ENCODE measurements at regions not wholly inside any gene's neighbourhood (a gene's known extent, or its start where the extent isn't known, plus 50 kb on each side); places are given as distances from the start of the nearest gene placed in this dataset.

DNA sequence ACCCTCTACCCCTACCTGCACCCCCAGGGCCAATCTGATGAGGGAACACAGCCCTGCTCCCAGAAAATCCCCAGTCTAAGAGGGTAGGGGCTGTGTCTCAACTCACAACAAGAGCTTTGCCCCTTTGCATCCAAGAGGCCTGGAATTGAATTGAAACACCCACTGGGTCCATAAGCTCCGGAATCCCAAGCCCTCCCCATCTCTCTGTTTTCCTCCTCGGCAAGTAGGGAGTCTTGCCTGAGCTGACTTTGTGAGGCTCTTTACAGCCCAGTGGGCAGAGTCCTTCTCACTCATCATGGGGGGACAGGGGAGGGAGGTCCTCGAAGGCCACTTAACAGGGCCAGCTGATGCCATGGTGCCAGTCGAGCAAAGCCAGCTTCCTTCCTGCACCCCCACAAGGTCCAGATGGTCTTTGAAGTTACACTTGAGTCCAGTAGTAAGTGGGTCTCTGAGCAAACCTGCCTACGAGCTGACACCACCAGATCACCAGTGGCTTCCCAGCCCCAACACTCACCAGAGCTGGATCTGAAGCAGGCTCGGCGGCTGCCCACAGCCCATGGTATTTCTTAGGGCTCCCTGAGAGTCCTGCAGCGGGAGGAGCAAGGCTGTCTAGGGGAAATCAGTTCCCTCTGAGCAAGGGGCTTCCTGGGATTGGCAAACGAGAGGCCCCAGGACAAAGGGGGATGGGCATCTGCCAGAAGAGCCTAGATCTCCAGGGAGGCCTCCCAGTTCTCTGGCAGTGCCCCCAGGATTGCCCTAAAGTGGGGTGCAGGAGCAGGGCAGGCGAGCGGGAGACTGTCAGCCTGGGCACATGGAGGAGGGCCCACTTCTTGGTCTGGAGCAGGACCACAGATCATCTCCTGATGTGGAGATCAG, 144.5 kb downstream of the VEGFA start:
- TF ChIP-seq, protein P1, sequence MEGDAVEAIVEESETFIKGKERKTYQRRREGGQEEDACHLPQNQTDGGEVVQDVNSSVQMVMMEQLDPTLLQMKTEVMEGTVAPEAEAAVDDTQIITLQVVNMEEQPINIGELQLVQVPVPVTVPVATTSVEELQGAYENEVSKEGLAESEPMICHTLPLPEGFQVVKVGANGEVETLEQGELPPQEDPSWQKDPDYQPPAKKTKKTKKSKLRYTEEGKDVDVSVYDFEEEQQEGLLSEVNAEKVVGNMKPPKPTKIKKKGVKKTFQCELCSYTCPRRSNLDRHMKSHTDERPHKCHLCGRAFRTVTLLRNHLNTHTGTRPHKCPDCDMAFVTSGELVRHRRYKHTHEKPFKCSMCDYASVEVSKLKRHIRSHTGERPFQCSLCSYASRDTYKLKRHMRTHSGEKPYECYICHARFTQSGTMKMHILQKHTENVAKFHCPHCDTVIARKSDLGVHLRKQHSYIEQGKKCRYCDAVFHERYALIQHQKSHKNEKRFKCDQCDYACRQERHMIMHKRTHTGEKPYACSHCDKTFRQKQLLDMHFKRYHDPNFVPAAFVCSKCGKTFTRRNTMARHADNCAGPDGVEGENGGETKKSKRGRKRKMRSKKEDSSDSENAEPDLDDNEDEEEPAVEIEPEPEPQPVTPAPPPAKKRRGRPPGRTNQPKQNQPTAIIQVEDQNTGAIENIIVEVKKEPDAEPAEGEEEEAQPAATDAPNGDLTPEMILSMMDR (IDR thresholded peaks at IDR 0.05; ENCODE audit: borderline replicate concordance, extremely low read depth, low read length, poor library complexity, severe bottlenecking): no peak
- no peak for TF ChIP-seq EZH2 (IDR thresholded peaks at IDR 0.05; ENCODE audit: borderline replicate concordance, low read depth, low read length, severe bottlenecking)
- Histone ChIP-seq H3K79me2 (ENCODE audit: insufficient read depth, low read length) (no peaks in the 10 kb centered on the region), H3K9me3 (ENCODE audit: insufficient read depth, low read length, severe bottlenecking) (no peaks in the 10 kb centered on the region), H3K4me3 (ENCODE audit: low read depth in 1 of 2, low read length in 2 of 2) (no peak overlapping the region), H4K20me1 (ENCODE audit: insufficient read depth, low read length) (peaks cover 15% of the 10 kb centered on the region; the same call in 1 of the 2 replicates), H3K36me3 (ENCODE audit: insufficient read depth, low read length) (no peaks in the 10 kb centered on the region), H3K4me1 (ENCODE audit: insufficient read depth, low read length) (no peaks in the 10 kb centered on the region), H3K4me2 (ENCODE audit: insufficient read depth, low read length) (no peak overlapping the region), H3K27me3 (ENCODE audit: insufficient read depth, low read length, poor library complexity) (peaks cover 11% of the 10 kb centered on the region), H2AFZ (ENCODE audit: low read depth, low read length) (no peak overlapping the region), H3K9ac (ENCODE audit: low read depth, low read length) (no peak overlapping the region), H3K27ac (ENCODE audit: low read length) (no peak overlapping the region)
- DNase-seq (no peak), ATAC-seq (ENCODE audit: insufficient read depth, low read depth) (no peak)

DNA sequence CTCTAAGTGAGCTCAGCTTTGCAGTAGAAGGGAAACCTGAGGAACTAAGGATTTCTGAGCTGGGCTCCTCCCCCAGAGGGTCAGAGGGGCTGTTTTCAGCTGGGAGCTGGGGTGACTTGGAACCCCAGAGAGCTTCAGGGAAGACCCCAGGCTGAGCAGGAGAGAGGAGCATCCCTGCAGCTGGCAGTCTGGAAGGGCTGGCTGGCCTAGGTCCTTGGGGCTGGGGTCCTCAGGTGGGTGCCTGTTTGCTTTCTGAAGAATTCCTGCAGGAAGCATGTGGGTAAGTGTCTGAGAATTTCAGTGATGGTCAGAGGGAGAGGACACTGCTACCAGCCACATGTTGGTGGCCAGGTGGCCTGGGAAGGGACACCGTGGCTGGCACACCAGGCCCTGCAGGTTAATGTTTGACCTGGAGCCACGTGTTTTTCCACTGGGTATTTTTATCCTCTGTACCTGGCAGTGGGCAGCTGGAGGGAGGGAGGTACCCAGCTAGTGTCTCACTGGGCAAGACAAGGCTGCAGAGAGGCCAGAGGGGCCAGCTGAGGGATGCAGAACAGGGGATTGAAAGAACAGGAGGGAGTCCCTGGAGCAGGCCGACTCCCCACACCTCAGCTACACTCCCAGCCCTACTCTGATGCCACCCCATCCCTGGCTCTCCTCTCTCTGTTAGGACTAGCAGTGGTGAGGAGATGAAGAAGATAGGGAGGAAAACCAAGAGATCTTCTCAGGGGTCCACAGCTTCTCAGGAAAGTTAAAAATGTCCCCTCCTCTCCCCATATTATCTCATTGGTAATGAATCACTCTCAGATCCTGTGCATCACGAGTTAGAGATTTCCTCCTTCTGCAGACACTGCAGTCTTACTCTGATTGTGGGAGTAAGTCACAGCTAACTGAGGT, 143.6 kb downstream of the VEGFA start:
- Histone ChIP-seq H3K4me2 (ENCODE audit: insufficient read depth, low read length) (no peak overlapping the region), H2AFZ (ENCODE audit: low read depth, low read length) (no peak overlapping the region), H3K79me2 (ENCODE audit: insufficient read depth, low read length) (no peaks in the 10 kb centered on the region), H4K20me1 (ENCODE audit: insufficient read depth, low read length) (peaks cover 15% of the 10 kb centered on the region; the same call in 1 of the 2 replicates), H3K9ac (ENCODE audit: low read depth, low read length) (no peak overlapping the region), H3K27ac (ENCODE audit: low read length) (no peak overlapping the region), H3K4me3 (ENCODE audit: low read depth in 1 of 2, low read length in 2 of 2) (no peak overlapping the region), H3K36me3 (ENCODE audit: insufficient read depth, low read length) (no peaks in the 10 kb centered on the region), H3K4me1 (ENCODE audit: insufficient read depth, low read length) (no peaks in the 10 kb centered on the region), H3K9me3 (ENCODE audit: insufficient read depth, low read length, severe bottlenecking) (no peaks in the 10 kb centered on the region), H3K27me3 (ENCODE audit: insufficient read depth, low read length, poor library complexity) (peaks cover 11% of the 10 kb centered on the region)
- DNase-seq (no peak), ATAC-seq (ENCODE audit: insufficient read depth, low read depth) (no peak)
- TF ChIP-seq EZH2 (IDR thresholded peaks at IDR 0.05; ENCODE audit: borderline replicate concordance, low read depth, low read length, severe bottlenecking): no peak
- TF ChIP-seq, protein P1 (IDR thresholded peaks at IDR 0.05; ENCODE audit: borderline replicate concordance, extremely low read depth, low read length, poor library complexity, severe bottlenecking): no peak

DNA sequence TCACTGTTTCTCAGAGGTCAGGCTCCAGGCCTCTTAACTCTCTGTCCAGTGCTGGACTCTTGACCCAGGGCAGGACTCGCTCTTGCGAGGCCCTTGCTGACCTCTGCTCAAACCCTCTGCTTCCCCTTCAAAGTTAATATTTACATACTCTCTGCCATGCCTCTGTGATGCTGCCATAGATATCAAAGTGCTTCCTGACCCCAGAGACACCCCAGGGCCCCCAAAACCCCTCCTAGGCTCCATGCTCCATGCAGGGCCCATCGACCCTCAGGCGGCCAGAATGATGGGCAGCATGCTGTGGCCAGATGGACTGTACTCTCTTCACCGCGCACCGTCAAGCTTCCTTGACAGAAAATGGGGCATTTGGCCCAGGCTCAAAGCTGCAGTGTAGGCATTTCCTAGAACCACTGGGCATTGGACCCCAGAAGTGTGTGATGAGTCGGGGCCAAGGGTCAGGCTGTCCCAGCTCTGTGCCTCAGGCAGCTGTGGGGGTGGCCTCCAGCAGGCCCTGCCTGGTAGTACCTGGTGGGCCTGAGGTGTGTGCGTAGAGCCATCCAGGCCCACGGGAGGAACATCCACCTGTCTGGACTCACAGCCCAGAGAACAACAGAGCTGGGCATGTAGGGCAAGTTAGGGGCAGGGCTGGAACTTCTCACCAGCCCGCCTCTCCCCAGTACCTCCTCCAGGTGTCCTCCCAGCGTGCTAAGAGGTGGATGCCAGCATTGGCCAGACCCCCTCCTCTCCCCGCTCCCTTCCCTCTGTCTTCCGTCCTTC, 142.8 kb downstream of the VEGFA start:
- Histone ChIP-seq H2AFZ (ENCODE audit: low read depth, low read length) (no peak overlapping the region), H3K79me2 (ENCODE audit: insufficient read depth, low read length) (no peaks in the 10 kb centered on the region), H3K4me2 (ENCODE audit: insufficient read depth, low read length) (no peak overlapping the region), H3K4me3 (ENCODE audit: low read depth in 1 of 2, low read length in 2 of 2) (no peak overlapping the region), H3K27ac (ENCODE audit: low read length) (no peak overlapping the region), H4K20me1 (ENCODE audit: insufficient read depth, low read length) (peaks cover 8% of the 10 kb centered on the region; the same call in 1 of the 2 replicates), H3K27me3 (ENCODE audit: insufficient read depth, low read length, poor library complexity) (peaks cover 9% of the 10 kb centered on the region), H3K9me3 (ENCODE audit: insufficient read depth, low read length, severe bottlenecking) (no peaks in the 10 kb centered on the region), H3K4me1 (ENCODE audit: insufficient read depth, low read length) (no peaks in the 10 kb centered on the region), H3K36me3 (ENCODE audit: insufficient read depth, low read length) (no peaks in the 10 kb centered on the region), H3K9ac (ENCODE audit: low read depth, low read length) (no peak overlapping the region)
- DNase-seq (no peak), ATAC-seq (ENCODE audit: insufficient read depth, low read depth) (no peak)
- TF ChIP-seq, protein P1 (IDR thresholded peaks at IDR 0.05; ENCODE audit: borderline replicate concordance, extremely low read depth, low read length, poor library complexity, severe bottlenecking): no peak
- no peak for TF ChIP-seq EZH2 (IDR thresholded peaks at IDR 0.05; ENCODE audit: borderline replicate concordance, low read depth, low read length, severe bottlenecking)

All from DND-41 (cell line).